Trophoblast cell (in vitro differentiated cells and primary cell): ENCODE measurements at regions not wholly inside any gene's neighbourhood (a gene's known extent, or its start where the extent isn't known, plus 50 kb on each side); places are given as distances from the start of the nearest gene placed in this dataset.

Experiments used
- DNase-seq, 2 donors: peaks; one replicate each; pipeline ENCODE4 v3.0.0-alpha.2; 2016
- H2AFZ ChIP-seq: 2 replicates; pipeline ENCODE4 v1.6.1; 2013; ENCODE audit warnings: low read length, moderate library complexity, mild to moderate bottlenecking; ENCODE audit not compliant: insufficient read depth, poor library complexity
- H2AK5ac ChIP-seq: 2 replicates; pipeline ENCODE4 v1.6.1; 2013; ENCODE audit warnings: mild to moderate bottlenecking, low read length
- H2BK120ac ChIP-seq: 2 replicates; pipeline ENCODE4 v1.6.1; 2013; ENCODE audit warnings: low read length, mild to moderate bottlenecking, moderate library complexity; ENCODE audit not compliant: insufficient read depth, poor library complexity
- H2BK12ac ChIP-seq: 2 replicates; pipeline ENCODE4 v1.6.1; 2013; ENCODE audit warnings: mild to moderate bottlenecking, low read length, moderate library complexity
- H2BK5ac ChIP-seq: 2 replicates; pipeline ENCODE4 v1.6.1; 2013; ENCODE audit warnings: low read length, low read depth, moderate library complexity, mild to moderate bottlenecking; ENCODE audit not compliant: poor library complexity
- H3K14ac ChIP-seq: 2 replicates; pipeline ENCODE4 v1.6.1; 2013; ENCODE audit warnings: mild to moderate bottlenecking, low read length
- H3K18ac ChIP-seq: 2 replicates; pipeline ENCODE4 v1.6.1; 2013; ENCODE audit warnings: mild to moderate bottlenecking, low read length
- H3K23ac ChIP-seq: 2 replicates; pipeline ENCODE4 v1.6.1; 2013; ENCODE audit warnings: low read length
- H3K27ac ChIP-seq: 2 replicates; pipeline ENCODE4 v1.5.1; 2013; ENCODE audit warnings: low read depth, mild to moderate bottlenecking, inconsistent platforms, low read length, moderate library complexity
- H3K27me3 ChIP-seq: 2 replicates; pipeline ENCODE4 v1.6.1; 2013; ENCODE audit warnings: inconsistent platforms, mild to moderate bottlenecking, low read length, moderate library complexity; ENCODE audit not compliant: insufficient read depth
- H3K36me3 ChIP-seq, 2 experiments: 1 replicate in 1 of 2; 2 replicates in 1 of 2; pipeline ENCODE4 v1.6.1; 2013; ENCODE audit warnings: low read length in 2 of 2, mild to moderate bottlenecking in 2 of 2, moderate library complexity in 1 of 2; ENCODE audit not compliant: insufficient read depth in 2 of 2, control insufficient read depth in 1 of 2
- H3K4ac ChIP-seq: 2 replicates; pipeline ENCODE4 v1.6.1; 2013; ENCODE audit warnings: low read depth, mild to moderate bottlenecking, low read length, moderate library complexity
- H3K4me1 ChIP-seq, 2 experiments: 1 replicate in 1 of 2; 2 replicates in 1 of 2; pipeline ENCODE4 v1.6.1; 2013; ENCODE audit warnings: low read length in 2 of 2, mild to moderate bottlenecking in 2 of 2, moderate library complexity in 1 of 2; ENCODE audit not compliant: insufficient read depth in 2 of 2, control insufficient read depth in 1 of 2
- H3K4me2 ChIP-seq: 2 replicates; pipeline ENCODE4 v1.6.1; 2013; ENCODE audit warnings: inconsistent platforms, mild to moderate bottlenecking, low read length, moderate library complexity
- H3K4me3 ChIP-seq: 2 replicates; pipeline ENCODE4 v1.5.1; 2013; ENCODE audit warnings: mild to moderate bottlenecking, low read depth, low read length, inconsistent platforms
- H3K79me1 ChIP-seq: one replicate; pipeline ENCODE4 v1.6.1; 2013; ENCODE audit warnings: low read length
- H3K79me2 ChIP-seq: 2 replicates; pipeline ENCODE4 v1.6.1; 2013; ENCODE audit warnings: low read length, mild to moderate bottlenecking; ENCODE audit not compliant: control insufficient read depth, insufficient read depth, poor library complexity
- H3K9ac ChIP-seq: 2 replicates; pipeline ENCODE4 v1.6.1; 2013; ENCODE audit warnings: mild to moderate bottlenecking, low read length
- H3K9me3 ChIP-seq: 2 replicates; pipeline ENCODE4 v1.6.1; 2013; ENCODE audit warnings: low read depth, mild to moderate bottlenecking, control low read depth, inconsistent platforms, low read length; ENCODE audit not compliant: insufficient read depth
- H4K12ac ChIP-seq: 2 replicates; pipeline ENCODE4 v1.6.1; 2013; ENCODE audit warnings: low read depth, mild to moderate bottlenecking, low read length, moderate library complexity
- H4K8ac ChIP-seq: 2 replicates; pipeline ENCODE4 v1.6.1; 2013; ENCODE audit warnings: low read depth, mild to moderate bottlenecking, low read length, moderate library complexity
- H4K91ac ChIP-seq: one replicate; pipeline ENCODE4 v1.6.1; 2013; ENCODE audit warnings: low read depth, mild to moderate bottlenecking, low read length, moderate library complexity
- WGBS: extraction: QIAGEN DNeasy Blood & Tissue Kit; methylation state at CpG from one replicate; pipeline ENCODE4 v1.1.7; 2013; ENCODE audit warnings: missing lambda C conversion rate; ENCODE audit not compliant: insufficient read length, insufficient coverage; ENCODE audit errors: extremely low coverage; 5-methylcytosine and 5-hydroxymethylcytosine counted together

GRCh38 chr7:155202106-155202871 lies 95.4 kb upstream of the INSIG1 start:
- Histone ChIP-seq H3K27ac (no peak overlapping the region), H3K36me3 (no peaks in the 10 kb centered on the region), H4K12ac (no peak overlapping the region), H3K4me2 (no peak overlapping the region), H2BK120ac (peak overlapping the region; percentile 13), H2BK12ac (peak overlapping the region; percentile 4), H3K4me1 (peaks cover 17 to 25% of the 10 kb centered on the region in 2 experiments), H2BK5ac (no peak overlapping the region), H3K23ac (no peak overlapping the region), H2AK5ac (no peak overlapping the region), H2AFZ (no peak overlapping the region), H3K27me3 (no peaks in the 10 kb centered on the region), H3K4ac (no peak overlapping the region), H3K79me1 (peaks cover 23% of the 10 kb centered on the region), H3K9ac (no peak overlapping the region), H3K9me3 (peaks cover 5% of the 10 kb centered on the region), H3K4me3 (no peak overlapping the region), H3K79me2 (peaks cover 5% of the 10 kb centered on the region), H3K14ac (no peak overlapping the region), H4K8ac (no peak overlapping the region), H4K91ac (peak overlapping the region; percentile 64), H3K18ac (no peak overlapping the region)
- no CpG with 5 or more reads among the region's 15 CpGs for WGBS
- DNase-seq, result no peak

GRCh38 chr7:155203059-155203881 lies 94.4 kb upstream of the INSIG1 start:
- Histone ChIP-seq H3K4me1 (peaks cover 17 to 25% of the 10 kb centered on the region in 2 experiments), H3K27ac (peak overlapping the region; percentile 40), H4K8ac (peak overlapping the region; percentile 56), H4K91ac (peak overlapping the region; percentile 85), H3K36me3 (no peaks in the 10 kb centered on the region), H3K4me3 (no peak overlapping the region), H2BK5ac (peak overlapping the region; percentile 38), H2BK120ac (peak overlapping the region; percentile 79), H3K9me3 (peaks cover 10% of the 10 kb centered on the region), H3K23ac (no peak overlapping the region), H3K79me2 (peaks cover 5% of the 10 kb centered on the region), H3K4me2 (no peak overlapping the region), H3K9ac (no peak overlapping the region), H2AK5ac (peak overlapping the region; percentile 65), H4K12ac (no peak overlapping the region), H3K18ac (peak overlapping the region; percentile 66), H3K79me1 (peaks cover 23% of the 10 kb centered on the region), H3K4ac (no peak overlapping the region), H2BK12ac (peak overlapping the region; percentile 33), H3K14ac (peak overlapping the region; percentile 63), H2AFZ (no peak overlapping the region), H3K27me3 (no peaks in the 10 kb centered on the region)
- DNase-seq, result peak; percentile 93 to 98
- no CpG with 5 or more reads among the region's 17 CpGs for WGBS

GRCh38 chr7:155203882-155204691 lies 93.6 kb upstream of the INSIG1 start:
- Histone ChIP-seq H3K27me3 (no peaks in the 10 kb centered on the region), H2BK5ac (peak overlapping the region; percentile 38), H4K8ac (peak overlapping the region; percentile 56), H3K23ac (no peak overlapping the region), H2AK5ac (peak overlapping the region; percentile 36), H3K4me2 (no peak overlapping the region), H3K4me1 (peaks cover 17 to 25% of the 10 kb centered on the region in 2 experiments), H3K9ac (no peak overlapping the region), H3K4me3 (no peak overlapping the region), H2BK120ac (peak overlapping the region; percentile 79), H3K4ac (peak overlapping the region; percentile 21), H2BK12ac (peak overlapping the region; percentile 24), H3K79me2 (peaks cover 5% of the 10 kb centered on the region), H3K36me3 (no peaks in the 10 kb centered on the region), H3K27ac (peak overlapping the region; percentile 40), H3K18ac (peak overlapping the region; percentile 13), H3K9me3 (peaks cover 10% of the 10 kb centered on the region), H2AFZ (no peak overlapping the region), H4K12ac (peak overlapping the region; percentile 16), H3K79me1 (peaks cover 23% of the 10 kb centered on the region), H4K91ac (peak overlapping the region; percentile 85), H3K14ac (peak overlapping the region; percentile 63)
- DNase-seq, result no peak
- WGBS, result no CpG with 5 or more reads among the region's 14 CpGs

- WGBS, result 100% methylated on average over 2 of the region's 14 CpGs
- H3K4me1 ChIP-seq, result peaks cover 17 to 25% of the 10 kb centered on the region in 2 experiments
- peak overlapping the region; percentile 3 for H2AFZ ChIP-seq
- H3K4ac ChIP-seq, result no peak overlapping the region
- no peak overlapping the region for H3K9ac ChIP-seq
- H4K12ac ChIP-seq, result no peak overlapping the region
- no peak overlapping the region for H3K27ac ChIP-seq
- H3K4me3 ChIP-seq, result no peak overlapping the region
- no peaks in the 10 kb centered on the region for H3K27me3 ChIP-seq
- H3K36me3 ChIP-seq, result no peaks in the 10 kb centered on the region
- H3K14ac ChIP-seq, result no peak overlapping the region
- peak overlapping the region; percentile 24 for H2BK12ac ChIP-seq
- H3K23ac ChIP-seq, result no peak overlapping the region
- H3K79me2 ChIP-seq, result peaks cover 5% of the 10 kb centered on the region
- H4K91ac ChIP-seq, result peak overlapping the region; percentile 85
- peaks cover 23% of the 10 kb centered on the region for H3K79me1 ChIP-seq
- H4K8ac ChIP-seq, result peak overlapping the region; percentile 30
- no peak for DNase-seq
- peak overlapping the region; percentile 38 for H2AK5ac ChIP-seq
- no peak overlapping the region for H2BK5ac ChIP-seq
- H2BK120ac ChIP-seq, result peak overlapping the region; percentile 21
- no peak overlapping the region for H3K18ac ChIP-seq
- peaks cover 10% of the 10 kb centered on the region for H3K9me3 ChIP-seq
- H3K4me2 ChIP-seq, result no peak overlapping the region
Measured at GRCh38 chr7:155204744-155205367, 92.8 kb upstream of the INSIG1 start.
